Neural progenitor cell (in vitro differentiated cells): ENCODE measurements at regions not wholly inside any gene's neighbourhood (a gene's known extent, or its start where the extent isn't known, plus 50 kb on each side); places are given as distances from the start of the nearest gene placed in this dataset.

Experiments used
- DNase-seq: peaks from one replicate; pipeline ENCODE4 v3.0.0-alpha.2; 2016; ENCODE audit warnings: low spot score
- H2AFZ ChIP-seq: fragments of 200-600 bp; sonication (generic); replicated peaks from 2 replicates; pipeline ENCODE4 v1.6.1; 2016; ENCODE audit warnings: antibody characterized with exemption
- H3F3A ChIP-seq: fragments of 200-600 bp; sonication (generic); 2 replicates; pipeline ENCODE4 v1.6.1; 2016; ENCODE audit warnings: antibody characterized with exemption, low read depth
- H3K27ac ChIP-seq: fragments of 200-600 bp; sonication (generic); 2 replicates; pipeline ENCODE4 v1.5.1; 2016; ENCODE audit warnings: mild to moderate bottlenecking
- H3K27me3 ChIP-seq: fragments of 200-600 bp; sonication (generic); 2 replicates; pipeline ENCODE4 v1.6.1; 2016; ENCODE audit warnings: mild to moderate bottlenecking, moderate library complexity
- H3K36me3 ChIP-seq: fragments of 200-600 bp; sonication (generic); 2 replicates; pipeline ENCODE4 v1.5.1; 2016
- H3K4me1 ChIP-seq: fragments of 200-600 bp; sonication (generic); 2 replicates; pipeline ENCODE4 v1.6.1; 2016; ENCODE audit warnings: mixed run types
- H3K4me2 ChIP-seq: fragments of 200-600 bp; sonication (generic); 2 replicates; pipeline ENCODE4 v1.6.1; 2016
- H3K4me3 ChIP-seq: fragments of 200-600 bp; sonication (generic); 2 replicates; pipeline ENCODE4 v1.5.1; 2016
- H3K79me2 ChIP-seq: fragments of 200-600 bp; sonication (generic); 2 replicates; pipeline ENCODE4 v1.6.1; 2016; ENCODE audit warnings: low read depth
- H3K9ac ChIP-seq: fragments of 200-600 bp; sonication (generic); 2 replicates; pipeline ENCODE4 v1.6.1; 2016
- H3K9me3 ChIP-seq: fragments of 200-600 bp; sonication (generic); 2 replicates; pipeline ENCODE4 v1.5.1; 2016; ENCODE audit warnings: low read depth
- H4K20me1 ChIP-seq: fragments of 200-600 bp; sonication (generic); 2 replicates; pipeline ENCODE4 v1.6.1; 2016; ENCODE audit warnings: low read depth
- H3K27ac Mint-ChIP-seq: 3 replicates; pipeline ENCODE4 v1.8.0; 2021; ENCODE audit warnings: mixed read lengths
- H3K27me3 Mint-ChIP-seq: 2 replicates; pipeline ENCODE4 v1.8.0; 2022; ENCODE audit warnings: low read depth, mild to moderate bottlenecking, inconsistent platforms, moderate library complexity, mixed read lengths; ENCODE audit not compliant: insufficient read depth
- H3K36me3 Mint-ChIP-seq: 3 replicates; pipeline ENCODE4 v1.8.0; 2021; ENCODE audit warnings: mixed read lengths
- H3K4me1 Mint-ChIP-seq: 3 replicates; pipeline ENCODE4 v1.8.0; 2021; ENCODE audit warnings: mixed read lengths
- H3K4me3 Mint-ChIP-seq: 3 replicates; pipeline ENCODE4 v1.8.0; 2021; ENCODE audit warnings: mild to moderate bottlenecking, moderate library complexity, mixed read lengths
- H3K9me3 Mint-ChIP-seq: 3 replicates; pipeline ENCODE4 v1.8.0; 2020; ENCODE audit warnings: mixed read lengths
- EZH2 ChIP-seq: fragments of 200-600 bp; sonication (generic); IDR thresholded peaks from 2 replicates; pipeline ENCODE4 v1.6.1; 2017; ENCODE audit warnings: antibody characterized with exemption, mild to moderate bottlenecking, moderate library complexity
- EZH2phosphoT487 ChIP-seq: fragments of 200-600 bp; sonication (generic); IDR thresholded peaks from 2 replicates; pipeline ENCODE4 v1.6.1; 2017; ENCODE audit warnings: antibody characterized with exemption
- TF ChIP-seq, protein P1 (sequence below): fragments of 200-600 bp; sonication (generic); IDR thresholded peaks from 2 replicates; pipeline ENCODE4 v1.5.1; 2017; ENCODE audit warnings: antibody characterized with exemption, mild to moderate bottlenecking

DNA sequence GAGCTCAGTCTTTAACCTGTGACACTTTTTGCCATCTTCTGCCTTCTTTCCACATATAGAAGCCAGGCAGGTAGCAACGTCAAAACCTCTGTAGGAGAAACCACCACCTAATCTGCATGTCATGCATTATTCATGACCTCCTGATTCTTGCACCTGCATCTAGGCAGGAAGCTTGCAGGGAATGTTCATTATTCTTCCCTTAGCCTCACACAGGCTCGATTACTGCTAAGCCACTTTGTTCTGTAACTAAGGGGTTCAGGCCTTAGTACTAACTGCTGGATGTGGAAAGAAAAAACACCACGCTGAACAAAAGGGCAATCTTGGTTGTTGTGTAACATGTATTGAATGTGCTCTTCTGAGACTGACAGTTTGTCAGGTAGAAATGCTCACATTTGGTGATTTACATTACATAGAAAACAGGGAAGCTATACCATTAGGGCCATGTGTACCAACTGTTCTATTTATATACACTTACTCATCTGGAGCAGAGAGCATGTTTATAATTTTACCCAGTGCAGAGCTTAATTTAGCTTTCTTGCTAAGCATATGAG is 366.9 kb downstream of the KLF12 start:
- H3K27me3 Mint-ChIP-seq, result peaks cover 2% of the 10 kb centered on the region
- Histone ChIP-seq H3K4me3 (peak overlapping the region; percentile 21), H3K27me3 (no peaks in the 10 kb centered on the region)

DNA sequence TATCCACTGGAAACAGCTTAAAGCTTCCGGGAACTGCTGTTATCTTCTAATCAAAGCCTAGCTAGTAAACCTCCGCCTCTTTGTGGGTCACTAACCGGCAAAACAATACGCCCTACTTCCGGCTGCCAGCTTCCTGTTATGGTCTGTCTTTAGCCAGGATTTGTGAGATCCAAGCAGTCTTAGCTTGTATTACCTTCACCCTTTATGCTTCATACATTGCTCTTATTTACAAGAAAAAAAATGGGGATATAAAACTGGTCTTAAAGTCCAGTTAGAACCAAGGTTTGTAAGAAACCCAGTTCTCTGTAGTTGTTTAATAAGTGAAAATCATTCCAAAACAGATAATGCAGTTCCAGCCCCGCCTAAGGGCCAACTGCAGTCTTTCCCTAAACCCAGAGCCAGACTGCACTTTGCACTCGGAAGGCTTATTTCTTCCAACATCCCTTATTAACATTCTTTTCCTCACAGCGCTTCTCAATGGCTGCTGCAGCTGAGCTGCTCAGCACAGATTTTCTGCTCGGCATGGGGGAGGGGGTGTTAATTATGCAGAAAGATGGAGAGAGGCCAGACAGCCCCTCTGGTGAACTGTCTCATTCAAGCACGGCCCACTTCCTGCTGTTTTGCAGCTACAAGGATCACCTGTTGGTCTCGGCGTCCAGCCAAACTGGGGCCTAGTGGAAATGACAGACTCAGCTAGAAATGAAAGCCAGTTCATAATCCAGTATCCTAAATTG is 368.4 kb downstream of the KLF12 start:
- H3K36me3 Mint-ChIP-seq, result peaks cover 7% of the 10 kb centered on the region
- peak; percentile 91 for DNase-seq
- no peaks in the 10 kb centered on the region for H3K79me2 ChIP-seq
- no peaks in the 10 kb centered on the region for H3K9me3 ChIP-seq
- no peaks in the 10 kb centered on the region for H3K27me3 ChIP-seq
- peaks cover 54% of the 10 kb centered on the region for H3K4me1 Mint-ChIP-seq
- peak overlapping the region; percentile 31 for H3K4me3 ChIP-seq
- no peaks in the 10 kb centered on the region for H3K36me3 ChIP-seq
- H3K4me3 Mint-ChIP-seq, result peak overlapping the region; percentile 77
- H4K20me1 ChIP-seq, result peaks cover 3% of the 10 kb centered on the region
- H3K4me1 ChIP-seq, result peaks cover 61% of the 10 kb centered on the region
- H3F3A ChIP-seq, result peaks cover 49% of the 10 kb centered on the region
- H2AFZ ChIP-seq, result peak overlapping the region; percentile 47
- H3K27ac ChIP-seq, result peak overlapping the region; percentile 97
- H3K9ac ChIP-seq, result no peak overlapping the region
- peak overlapping the region; percentile 79 for H3K4me2 ChIP-seq
- H3K9me3 Mint-ChIP-seq, result no peaks in the 10 kb centered on the region
- H3K27ac Mint-ChIP-seq, result peak overlapping the region; percentile 98
- H3K27me3 Mint-ChIP-seq, result peaks cover 2% of the 10 kb centered on the region
- TF ChIP-seq, protein P1, sequence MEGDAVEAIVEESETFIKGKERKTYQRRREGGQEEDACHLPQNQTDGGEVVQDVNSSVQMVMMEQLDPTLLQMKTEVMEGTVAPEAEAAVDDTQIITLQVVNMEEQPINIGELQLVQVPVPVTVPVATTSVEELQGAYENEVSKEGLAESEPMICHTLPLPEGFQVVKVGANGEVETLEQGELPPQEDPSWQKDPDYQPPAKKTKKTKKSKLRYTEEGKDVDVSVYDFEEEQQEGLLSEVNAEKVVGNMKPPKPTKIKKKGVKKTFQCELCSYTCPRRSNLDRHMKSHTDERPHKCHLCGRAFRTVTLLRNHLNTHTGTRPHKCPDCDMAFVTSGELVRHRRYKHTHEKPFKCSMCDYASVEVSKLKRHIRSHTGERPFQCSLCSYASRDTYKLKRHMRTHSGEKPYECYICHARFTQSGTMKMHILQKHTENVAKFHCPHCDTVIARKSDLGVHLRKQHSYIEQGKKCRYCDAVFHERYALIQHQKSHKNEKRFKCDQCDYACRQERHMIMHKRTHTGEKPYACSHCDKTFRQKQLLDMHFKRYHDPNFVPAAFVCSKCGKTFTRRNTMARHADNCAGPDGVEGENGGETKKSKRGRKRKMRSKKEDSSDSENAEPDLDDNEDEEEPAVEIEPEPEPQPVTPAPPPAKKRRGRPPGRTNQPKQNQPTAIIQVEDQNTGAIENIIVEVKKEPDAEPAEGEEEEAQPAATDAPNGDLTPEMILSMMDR, result no peak
- TF ChIP-seq EZH2 (no peak), EZH2phosphoT487 (peak; percentile 30)

More for the DNA sequence above, 366.9 kb downstream of the KLF12 start:
- Histone ChIP-seq H3K9me3 (no peaks in the 10 kb centered on the region), H3K36me3 (no peaks in the 10 kb centered on the region), H3K9ac (no peak overlapping the region), H3K79me2 (no peaks in the 10 kb centered on the region), H3K4me2 (peak overlapping the region; percentile 79), H2AFZ (no peak overlapping the region), H3F3A (peaks cover 49% of the 10 kb centered on the region), H3K27ac (peak overlapping the region; percentile 97), H4K20me1 (peaks cover 3% of the 10 kb centered on the region), H3K4me1 (peaks cover 61% of the 10 kb centered on the region)
- Mint-ChIP-seq H3K4me3 (peak overlapping the region; percentile 46), H3K27ac (peak overlapping the region; percentile 74), H3K9me3 (no peaks in the 10 kb centered on the region), H3K36me3 (peaks cover 12% of the 10 kb centered on the region), H3K4me1 (peaks cover 54% of the 10 kb centered on the region)
- peak; percentile 91 for DNase-seq
- TF ChIP-seq EZH2 (no peak), EZH2phosphoT487 (peak; percentile 63)
- TF ChIP-seq, protein P1, result no peak

DNA sequence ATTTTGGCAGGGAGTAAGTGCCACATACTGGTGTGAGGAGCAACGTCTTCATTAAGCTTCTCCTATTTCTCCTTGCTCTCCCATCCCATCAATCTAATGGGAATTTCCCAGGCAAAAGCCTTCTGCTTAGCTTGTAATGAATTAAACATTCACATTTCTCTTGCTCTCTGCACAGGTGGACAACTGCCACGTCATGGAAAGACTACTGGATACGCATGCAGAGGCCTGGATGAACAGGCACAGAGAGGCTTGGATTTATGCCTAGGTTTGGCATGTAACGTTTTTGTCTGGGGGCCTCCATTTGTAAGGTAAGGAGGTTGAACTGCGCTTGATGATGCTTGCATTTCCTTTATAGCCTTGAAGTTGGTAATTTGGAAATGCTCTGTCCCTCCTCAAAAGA is 374.8 kb downstream of the KLF12 start:
- Histone ChIP-seq H3K36me3 (no peaks in the 10 kb centered on the region), H3K79me2 (no peaks in the 10 kb centered on the region), H3K9ac (no peak overlapping the region), H2AFZ (no peak overlapping the region), H3K9me3 (no peaks in the 10 kb centered on the region), H3K4me3 (no peak overlapping the region), H3K4me2 (no peak overlapping the region), H3K27ac (no peak overlapping the region), H3K4me1 (peaks cover 20% of the 10 kb centered on the region), H4K20me1 (no peaks in the 10 kb centered on the region), H3K27me3 (no peaks in the 10 kb centered on the region), H3F3A (peaks cover 6% of the 10 kb centered on the region)
- no peak overlapping the region for H3K27ac Mint-ChIP-seq
- peaks cover 4% of the 10 kb centered on the region for H3K36me3 Mint-ChIP-seq
- no peak for TF ChIP-seq EZH2phosphoT487
- no peak for TF ChIP-seq EZH2
- TF ChIP-seq, protein P1, result no peak
- H3K4me3 Mint-ChIP-seq, result no peak overlapping the region
- no peaks in the 10 kb centered on the region for H3K9me3 Mint-ChIP-seq
- no peaks in the 10 kb centered on the region for H3K27me3 Mint-ChIP-seq
- peaks cover 13% of the 10 kb centered on the region for H3K4me1 Mint-ChIP-seq
- DNase-seq, result no peak
